ENCODE measurements at regions not wholly inside any gene's neighbourhood (a gene's known extent, or its start where the extent isn't known, plus 50 kb on each side); places are given as distances from the start of the nearest gene placed in this dataset.

DNA sequence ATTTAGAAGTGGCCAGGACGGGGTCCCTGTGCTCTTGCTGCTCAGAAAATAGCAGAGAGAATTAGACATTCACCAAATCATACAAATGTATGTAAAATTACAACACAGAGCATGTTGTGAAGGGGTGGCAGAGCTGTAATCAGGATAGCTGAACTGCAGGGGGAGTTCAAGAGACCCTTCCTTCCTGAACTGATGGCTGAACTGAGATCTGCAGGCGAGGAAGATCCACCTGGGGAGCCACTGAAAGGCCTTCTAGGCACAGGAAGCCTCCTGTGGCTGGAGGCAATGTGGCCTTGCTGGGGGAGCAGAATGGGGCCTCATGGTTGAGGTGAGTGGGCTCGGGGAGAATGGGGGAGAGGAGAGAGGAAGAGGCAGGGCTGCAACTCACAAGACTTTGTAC is 216.5 kb downstream of the PRDM2 start:
- TF ChIP-seq, protein P1, sequence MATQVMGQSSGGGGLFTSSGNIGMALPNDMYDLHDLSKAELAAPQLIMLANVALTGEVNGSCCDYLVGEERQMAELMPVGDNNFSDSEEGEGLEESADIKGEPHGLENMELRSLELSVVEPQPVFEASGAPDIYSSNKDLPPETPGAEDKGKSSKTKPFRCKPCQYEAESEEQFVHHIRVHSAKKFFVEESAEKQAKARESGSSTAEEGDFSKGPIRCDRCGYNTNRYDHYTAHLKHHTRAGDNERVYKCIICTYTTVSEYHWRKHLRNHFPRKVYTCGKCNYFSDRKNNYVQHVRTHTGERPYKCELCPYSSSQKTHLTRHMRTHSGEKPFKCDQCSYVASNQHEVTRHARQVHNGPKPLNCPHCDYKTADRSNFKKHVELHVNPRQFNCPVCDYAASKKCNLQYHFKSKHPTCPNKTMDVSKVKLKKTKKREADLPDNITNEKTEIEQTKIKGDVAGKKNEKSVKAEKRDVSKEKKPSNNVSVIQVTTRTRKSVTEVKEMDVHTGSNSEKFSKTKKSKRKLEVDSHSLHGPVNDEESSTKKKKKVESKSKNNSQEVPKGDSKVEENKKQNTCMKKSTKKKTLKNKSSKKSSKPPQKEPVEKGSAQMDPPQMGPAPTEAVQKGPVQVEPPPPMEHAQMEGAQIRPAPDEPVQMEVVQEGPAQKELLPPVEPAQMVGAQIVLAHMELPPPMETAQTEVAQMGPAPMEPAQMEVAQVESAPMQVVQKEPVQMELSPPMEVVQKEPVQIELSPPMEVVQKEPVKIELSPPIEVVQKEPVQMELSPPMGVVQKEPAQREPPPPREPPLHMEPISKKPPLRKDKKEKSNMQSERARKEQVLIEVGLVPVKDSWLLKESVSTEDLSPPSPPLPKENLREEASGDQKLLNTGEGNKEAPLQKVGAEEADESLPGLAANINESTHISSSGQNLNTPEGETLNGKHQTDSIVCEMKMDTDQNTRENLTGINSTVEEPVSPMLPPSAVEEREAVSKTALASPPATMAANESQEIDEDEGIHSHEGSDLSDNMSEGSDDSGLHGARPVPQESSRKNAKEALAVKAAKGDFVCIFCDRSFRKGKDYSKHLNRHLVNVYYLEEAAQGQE (IDR thresholded peaks at IDR 0.05; ENCODE audit: low read depth), result no peak
- no peak for TF ChIP-seq ZBTB7A (IDR thresholded peaks at IDR 0.05; ENCODE audit: low read depth)
- no peak for TF ChIP-seq RAD21 (IDR thresholded peaks at IDR 0.05; ENCODE audit: low read depth)
- TF ChIP-seq EP300 (IDR thresholded peaks at IDR 0.05; ENCODE audit: borderline replicate concordance), result no peak
- no peak for TF ChIP-seq CREB1 (IDR thresholded peaks at IDR 0.05; ENCODE audit: low read depth)
- TF ChIP-seq TCF12 (IDR thresholded peaks at IDR 0.05; ENCODE audit: low read depth), result no peak
- TF ChIP-seq MAX (IDR thresholded peaks at IDR 0.05), result no peak
- TF ChIP-seq, protein P2, sequence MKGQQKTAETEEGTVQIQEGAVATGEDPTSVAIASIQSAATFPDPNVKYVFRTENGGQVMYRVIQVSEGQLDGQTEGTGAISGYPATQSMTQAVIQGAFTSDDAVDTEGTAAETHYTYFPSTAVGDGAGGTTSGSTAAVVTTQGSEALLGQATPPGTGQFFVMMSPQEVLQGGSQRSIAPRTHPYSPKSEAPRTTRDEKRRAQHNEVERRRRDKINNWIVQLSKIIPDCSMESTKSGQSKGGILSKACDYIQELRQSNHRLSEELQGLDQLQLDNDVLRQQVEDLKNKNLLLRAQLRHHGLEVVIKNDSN (IDR thresholded peaks at IDR 0.05), result no peak
- TF ChIP-seq CEBPB (IDR thresholded peaks at IDR 0.05), result no peak
- TF ChIP-seq NFIC (IDR thresholded peaks at IDR 0.05), result no peak
- TF ChIP-seq TEAD4 (IDR thresholded peaks at IDR 0.05), result no peak
- TF ChIP-seq EGR1 (IDR thresholded peaks at IDR 0.05), result no peak
- no peak for TF ChIP-seq YY1 (IDR thresholded peaks at IDR 0.05; ENCODE audit: low read depth)
- no peak for TF ChIP-seq TAF1 (IDR thresholded peaks at IDR 0.05; ENCODE audit: low read depth)
